Activated T-cell treated with anti-CD3 and anti-CD28 coated beads, Interleukin-2, amount 50 U/mL, for 24 hours (primary cell): ENCODE measurements at regions not wholly inside any gene's neighbourhood (a gene's known extent, or its start where the extent isn't known, plus 50 kb on each side); places are given as distances from the start of the nearest gene placed in this dataset.
A peak's percentile ranks its signal among the peaks of the same experiment; 100 is the strongest.

ENCODE experiments used
- DNase-seq: peaks from one replicate; pipeline ENCODE4 v3.0.0-alpha.2; 2020
- H3K27ac Mint-ChIP-seq: 2 replicates; pipeline ENCODE4 v1.8.0; 2020; ENCODE audit warnings: mild to moderate bottlenecking, mixed read lengths
- H3K27me3 Mint-ChIP-seq: 2 replicates; pipeline ENCODE4 v1.8.0; 2020; ENCODE audit warnings: mixed read lengths
- H3K36me3 Mint-ChIP-seq: 2 replicates; pipeline ENCODE4 v1.8.0; 2020; ENCODE audit warnings: low read depth, mixed read lengths
- H3K4me1 Mint-ChIP-seq: 2 replicates; pipeline ENCODE4 v1.8.0; 2020; ENCODE audit warnings: low read depth, mixed read lengths
- H3K4me3 Mint-ChIP-seq: 2 replicates; pipeline ENCODE4 v1.8.0; 2020; ENCODE audit warnings: mild to moderate bottlenecking, moderate library complexity, mixed read lengths
- H3K9me3 Mint-ChIP-seq: 2 replicates; pipeline ENCODE4 v1.8.0; 2020; ENCODE audit warnings: mixed read lengths

DNA sequence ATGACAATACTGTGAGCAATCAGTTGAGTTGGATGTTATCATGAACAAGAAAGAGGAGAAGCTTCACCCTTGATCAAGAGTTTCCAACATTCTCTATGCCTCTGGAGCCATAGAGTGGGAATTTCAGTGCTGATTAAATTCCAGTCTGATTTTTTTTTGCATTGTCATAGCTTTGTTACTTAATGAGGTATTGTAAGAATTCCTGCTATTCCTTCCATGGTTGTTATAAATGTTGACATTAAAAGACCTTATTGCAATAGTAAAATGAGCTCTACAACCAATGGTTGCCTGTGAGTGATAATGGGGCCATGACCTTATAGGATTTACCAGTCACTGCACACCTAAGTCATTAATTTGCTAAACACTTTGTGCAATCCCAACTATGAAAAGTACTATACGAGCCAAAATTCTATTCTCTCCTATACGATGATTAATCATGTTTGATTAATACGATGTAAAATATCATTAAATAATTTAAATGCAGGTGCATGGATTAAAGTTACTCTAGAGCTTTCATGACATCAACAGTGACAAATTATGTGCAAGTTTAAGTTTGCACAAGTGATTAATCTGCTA is 353.2 kb upstream of the KLF6 start:
- H3K27me3 Mint-ChIP-seq: no peaks in the 10 kb centered on the region
- peaks cover 28% of the 10 kb centered on the region for H3K4me1 Mint-ChIP-seq
- no peak overlapping the region for H3K27ac Mint-ChIP-seq
- no peak overlapping the region for H3K4me3 Mint-ChIP-seq
- peaks cover 35% of the 10 kb centered on the region for H3K9me3 Mint-ChIP-seq
- peaks cover 4% of the 10 kb centered on the region for H3K36me3 Mint-ChIP-seq
- DNase-seq: no peak

GRCh38 chr10:4137299-4137698 is 352.3 kb upstream of the KLF6 start:
- Mint-ChIP-seq H3K27ac (no peak overlapping the region), H3K4me3 (no peak overlapping the region), H3K36me3 (peaks cover 4% of the 10 kb centered on the region)

DNA sequence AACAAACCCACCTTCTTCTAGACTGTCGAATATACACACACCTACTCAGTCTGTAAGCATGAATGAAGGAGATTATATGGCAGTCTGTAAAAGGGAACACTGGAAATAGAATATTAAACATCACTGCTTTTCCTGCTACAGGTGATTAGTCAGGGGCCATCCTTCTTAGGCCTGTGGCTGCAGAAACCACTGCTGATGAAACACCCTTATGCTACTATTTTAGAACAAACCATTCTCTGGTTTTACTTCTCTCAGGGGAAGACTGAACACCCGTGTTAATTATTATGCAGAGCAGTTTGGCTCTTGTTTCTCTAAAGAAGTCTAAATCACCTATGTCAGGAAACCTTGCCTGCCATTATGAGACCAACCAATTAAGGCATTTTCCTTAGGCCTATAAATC is 351.1 kb upstream of the KLF6 start:
- peaks cover 31% of the 10 kb centered on the region for H3K4me1 Mint-ChIP-seq
- DNase-seq: no peak
- H3K36me3 Mint-ChIP-seq: peaks cover 1% of the 10 kb centered on the region
- H3K9me3 Mint-ChIP-seq: peaks cover 25% of the 10 kb centered on the region
- H3K27ac Mint-ChIP-seq: no peak overlapping the region
- H3K4me3 Mint-ChIP-seq: no peak overlapping the region
- no peaks in the 10 kb centered on the region for H3K27me3 Mint-ChIP-seq

More at GRCh38 chr10:4137299-4137698, 352.3 kb upstream of the KLF6 start:
- Mint-ChIP-seq H3K27me3 (no peaks in the 10 kb centered on the region), H3K9me3 (peaks cover 33% of the 10 kb centered on the region), H3K4me1 (peaks cover 31% of the 10 kb centered on the region)
- DNase-seq: no peak

GRCh38 chr10:4132216-4132556 is 347.2 kb upstream of the KLF6 start:
- no peak overlapping the region for H3K27ac Mint-ChIP-seq
- peak; percentile 52 for DNase-seq
- H3K36me3 Mint-ChIP-seq: peaks cover 2% of the 10 kb centered on the region
- no peaks in the 10 kb centered on the region for H3K27me3 Mint-ChIP-seq
- peaks cover 8% of the 10 kb centered on the region for H3K9me3 Mint-ChIP-seq
- H3K4me1 Mint-ChIP-seq: peaks cover 52% of the 10 kb centered on the region
- H3K4me3 Mint-ChIP-seq: no peak overlapping the region

DNA sequence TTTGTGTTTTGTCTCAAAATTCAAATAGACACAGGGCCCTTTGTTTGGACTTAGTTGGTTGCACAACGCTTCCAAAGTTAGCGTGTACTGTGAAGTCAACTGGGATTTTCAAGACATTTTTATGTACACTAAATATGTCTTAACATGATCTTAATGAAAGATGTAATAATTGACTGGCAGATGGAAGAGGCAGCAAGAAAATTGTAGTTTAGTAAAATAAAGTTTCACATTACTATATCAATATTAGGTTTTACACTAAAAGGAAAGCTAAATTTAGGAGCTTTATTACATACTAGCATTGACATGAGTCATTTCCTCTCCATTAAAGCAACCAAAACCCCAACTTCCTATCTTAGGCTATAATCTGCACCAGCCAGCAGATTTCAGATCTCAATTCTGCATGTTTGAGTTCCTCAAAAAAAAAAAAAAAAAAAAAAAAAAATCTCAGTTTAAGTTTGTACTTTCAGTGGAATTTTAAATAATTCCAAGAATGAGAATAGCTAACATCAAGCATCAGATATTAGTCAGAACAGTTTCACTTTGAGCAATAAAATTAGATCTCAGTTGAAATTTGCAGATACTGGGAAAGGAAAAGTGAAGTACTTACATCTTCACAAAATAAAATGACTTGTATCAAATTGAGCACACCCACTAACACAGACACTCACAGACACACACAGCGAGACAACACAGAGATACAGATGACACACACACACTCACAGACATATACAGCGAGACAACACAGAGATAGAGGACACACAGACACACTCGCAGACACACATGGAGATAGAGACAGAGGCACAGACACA is 346.6 kb upstream of the KLF6 start:
- Mint-ChIP-seq H3K27me3 (no peaks in the 10 kb centered on the region), H3K36me3 (peaks cover 3% of the 10 kb centered on the region), H3K9me3 (peaks cover 8% of the 10 kb centered on the region), H3K4me1 (peaks cover 48% of the 10 kb centered on the region), H3K4me3 (no peak overlapping the region), H3K27ac (no peak overlapping the region)
- no peak for DNase-seq

DNA sequence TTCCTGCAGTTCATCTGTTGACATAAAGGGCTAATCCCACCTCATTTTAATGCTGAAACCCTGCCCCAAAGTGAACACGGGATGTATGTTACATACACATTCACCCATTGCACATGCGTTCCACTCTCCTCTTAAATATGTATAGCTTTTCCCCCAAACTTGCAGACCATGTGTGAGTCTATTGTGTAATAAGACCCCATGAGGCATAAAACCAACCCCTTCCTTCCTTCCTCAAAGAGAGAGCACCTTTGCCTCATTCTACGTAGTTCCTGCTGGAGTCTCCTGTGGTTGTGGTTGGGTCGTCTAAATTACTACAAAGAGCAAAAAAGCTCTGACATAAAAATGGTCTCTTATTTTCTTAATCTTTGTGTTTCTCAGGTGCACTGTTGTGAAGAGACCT is 345.7 kb upstream of the KLF6 start:
- peaks cover 17% of the 10 kb centered on the region for H3K9me3 Mint-ChIP-seq

DNA sequence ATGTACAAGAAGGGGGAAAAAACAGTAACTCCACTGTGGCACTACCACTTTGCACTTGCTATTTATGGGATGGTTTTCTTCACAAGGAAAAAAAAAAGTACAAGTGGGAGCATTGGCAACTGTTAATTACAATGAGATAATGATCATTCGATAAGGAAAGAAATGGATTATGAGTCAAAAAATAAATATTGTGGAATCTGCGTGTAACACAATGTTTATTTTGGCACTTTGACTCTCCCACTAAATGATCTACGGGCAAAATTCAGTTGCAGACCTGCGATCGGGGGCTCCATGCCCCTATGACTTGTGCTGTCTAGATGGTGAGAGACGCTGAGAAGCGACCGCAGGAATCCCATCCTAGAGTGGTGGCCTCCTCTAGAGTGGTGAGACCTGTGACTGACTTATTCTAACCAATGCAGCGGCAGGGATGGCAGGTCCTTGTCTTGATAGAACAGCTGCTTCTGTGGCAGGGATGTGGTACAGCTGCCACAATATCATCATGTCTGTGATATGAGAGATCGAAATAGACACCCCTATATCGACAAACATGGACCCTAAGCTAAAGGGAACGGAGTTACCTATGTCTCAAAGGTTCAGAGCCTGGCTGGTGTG is 345.0 kb upstream of the KLF6 start:
- H3K36me3 Mint-ChIP-seq: peaks cover 8% of the 10 kb centered on the region

More for the DNA sequence above, 345.7 kb upstream of the KLF6 start:
- Mint-ChIP-seq H3K4me1 (peaks cover 39% of the 10 kb centered on the region), H3K27me3 (no peaks in the 10 kb centered on the region), H3K27ac (no peak overlapping the region), H3K36me3 (peaks cover 7% of the 10 kb centered on the region), H3K4me3 (no peak overlapping the region)
- no peak for DNase-seq

GRCh38 chr10:4127518-4128315 is 342.7 kb upstream of the KLF6 start:
- no peaks in the 10 kb centered on the region for H3K27me3 Mint-ChIP-seq
- no peak for DNase-seq
- peak overlapping the region; percentile 61 for H3K27ac Mint-ChIP-seq
- H3K4me3 Mint-ChIP-seq: no peak overlapping the region
- H3K36me3 Mint-ChIP-seq: peaks cover 8% of the 10 kb centered on the region
- peaks cover 22% of the 10 kb centered on the region for H3K4me1 Mint-ChIP-seq
- H3K9me3 Mint-ChIP-seq: peaks cover 23% of the 10 kb centered on the region

More for the DNA sequence above, 345.0 kb upstream of the KLF6 start:
- H3K9me3 Mint-ChIP-seq: peaks cover 20% of the 10 kb centered on the region
- no peaks in the 10 kb centered on the region for H3K27me3 Mint-ChIP-seq
- no peak overlapping the region for H3K27ac Mint-ChIP-seq
- H3K4me3 Mint-ChIP-seq: no peak overlapping the region
- H3K4me1 Mint-ChIP-seq: peaks cover 32% of the 10 kb centered on the region
- DNase-seq: no peak

GRCh38 chr10:4125776-4126175 is 340.8 kb upstream of the KLF6 start:
- DNase-seq: no peak
- Mint-ChIP-seq H3K36me3 (peaks cover 8% of the 10 kb centered on the region), H3K4me1 (peaks cover 31% of the 10 kb centered on the region), H3K27ac (no peak overlapping the region), H3K9me3 (peaks cover 23% of the 10 kb centered on the region), H3K4me3 (no peak overlapping the region), H3K27me3 (no peaks in the 10 kb centered on the region)

DNA sequence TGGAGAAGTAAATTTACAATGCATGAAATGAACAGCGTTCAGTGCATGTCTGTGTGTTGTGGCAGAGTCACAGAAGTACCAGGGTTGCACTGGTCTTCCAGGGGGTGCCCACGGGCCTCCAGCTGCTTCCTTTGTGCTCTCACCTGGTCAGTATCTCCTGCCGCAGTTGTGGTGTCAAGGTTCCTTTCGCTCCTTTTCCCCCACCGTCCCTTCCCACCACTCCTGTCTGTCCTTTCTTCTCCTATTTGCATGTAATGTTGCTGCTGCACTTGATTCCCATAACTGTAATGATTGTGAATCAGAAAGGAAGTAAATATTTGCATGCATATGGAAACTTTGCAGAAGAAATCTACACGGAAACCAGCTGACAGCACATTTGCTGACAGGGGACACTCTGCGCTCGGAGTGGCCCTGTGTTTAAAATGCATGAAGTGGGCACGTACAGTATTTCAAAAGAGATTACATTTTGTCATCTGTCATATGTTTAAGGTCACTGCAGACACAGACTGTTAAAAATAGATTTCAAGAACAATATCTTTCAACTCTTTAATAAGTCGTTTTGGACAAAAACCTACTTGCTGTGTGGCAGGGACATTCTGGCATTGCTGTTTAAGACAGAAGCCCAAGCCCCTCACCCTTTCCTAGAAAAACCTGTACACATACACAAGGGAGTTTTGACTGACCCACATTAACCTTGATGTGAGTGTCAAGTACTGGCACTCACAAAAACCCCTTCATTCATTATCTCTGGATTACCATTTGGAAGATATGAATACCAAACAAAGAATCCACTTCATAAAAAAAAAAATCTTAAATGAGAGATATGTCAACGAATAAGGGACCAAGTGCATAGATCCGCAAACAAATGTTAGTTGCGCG is 336.7 kb upstream of the KLF6 start:
- H3K27ac Mint-ChIP-seq: peak overlapping the region; percentile 27
- peaks cover 6% of the 10 kb centered on the region for H3K36me3 Mint-ChIP-seq
- peaks cover 19% of the 10 kb centered on the region for H3K9me3 Mint-ChIP-seq
- peak overlapping the region; percentile 4 for H3K4me3 Mint-ChIP-seq
- H3K27me3 Mint-ChIP-seq: no peaks in the 10 kb centered on the region
- DNase-seq: no peak
- peaks cover 13% of the 10 kb centered on the region for H3K4me1 Mint-ChIP-seq

DNA sequence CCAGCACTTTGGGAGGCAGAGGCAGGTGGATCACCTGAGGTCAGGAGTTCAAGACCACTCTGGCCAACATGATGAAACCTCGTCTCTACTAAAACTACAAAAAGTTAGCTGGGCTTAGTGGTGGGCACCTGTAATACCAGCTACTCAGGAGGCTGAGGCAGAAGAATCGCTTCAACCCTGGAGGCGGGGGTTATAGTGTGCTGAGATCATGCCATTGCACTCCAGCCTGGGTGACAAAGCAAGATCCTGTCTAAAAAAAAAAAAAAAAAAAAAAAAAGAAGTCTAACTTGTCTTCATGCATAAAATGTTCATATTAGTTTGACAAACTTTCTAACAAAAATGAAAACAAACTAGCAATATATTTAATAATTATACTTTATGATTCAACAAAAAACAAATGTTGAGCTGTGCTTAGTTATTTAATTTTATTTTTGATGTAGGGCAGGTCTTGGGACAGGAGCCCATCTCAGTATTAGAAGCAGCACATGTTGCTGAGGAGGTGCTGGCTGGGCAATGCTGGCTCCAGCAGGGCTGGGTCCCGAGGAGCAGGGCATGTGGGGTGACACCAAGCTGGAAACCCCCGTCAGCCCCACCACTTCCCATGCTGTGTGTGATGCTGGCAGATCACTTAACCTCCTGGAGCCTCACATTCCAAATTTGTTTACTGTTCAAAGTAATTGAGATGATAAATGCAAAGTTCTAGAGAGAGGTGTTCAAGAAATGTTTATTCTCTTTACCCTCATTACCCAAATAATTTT is 335.3 kb upstream of the KLF6 start:
- H3K27ac Mint-ChIP-seq: peak overlapping the region; percentile 5
- H3K36me3 Mint-ChIP-seq: peaks cover 2% of the 10 kb centered on the region
- no peak for DNase-seq
- no peak overlapping the region for H3K4me3 Mint-ChIP-seq
- peaks cover 13% of the 10 kb centered on the region for H3K4me1 Mint-ChIP-seq
- H3K9me3 Mint-ChIP-seq: peaks cover 9% of the 10 kb centered on the region
- H3K27me3 Mint-ChIP-seq: no peaks in the 10 kb centered on the region

- no peaks in the 10 kb centered on the region for H3K27me3 Mint-ChIP-seq
- H3K4me1 Mint-ChIP-seq: peaks cover 13% of the 10 kb centered on the region
- H3K27ac Mint-ChIP-seq: no peak overlapping the region
- DNase-seq: no peak
- no peak overlapping the region for H3K4me3 Mint-ChIP-seq
- no peaks in the 10 kb centered on the region for H3K36me3 Mint-ChIP-seq
- peaks cover 6% of the 10 kb centered on the region for H3K9me3 Mint-ChIP-seq
These were observed 334.1 kb upstream of the KLF6 start for GRCh38 chr10:4119107-4119506.

DNA sequence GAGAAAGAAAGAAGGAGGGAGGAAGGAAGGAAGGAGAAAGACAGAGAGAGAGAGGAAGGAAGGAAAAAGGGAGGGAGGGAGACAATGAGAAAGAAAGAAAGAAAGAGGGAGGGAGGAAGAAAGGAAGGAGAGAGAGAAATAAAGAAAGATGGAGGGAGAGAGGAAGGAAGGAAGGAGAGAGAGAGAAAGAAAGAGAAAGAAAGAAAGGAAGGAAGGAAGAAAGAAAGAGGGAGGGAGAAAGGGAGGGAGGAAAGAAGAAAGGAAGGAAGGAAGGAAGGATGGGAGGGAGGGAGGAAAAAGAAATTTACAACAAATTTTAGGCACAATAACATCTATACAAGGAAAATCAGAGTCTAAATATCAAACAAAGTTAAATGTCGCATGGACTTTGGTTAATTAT is 332.6 kb upstream of the KLF6 start:
- Mint-ChIP-seq H3K4me1 (peaks cover 13% of the 10 kb centered on the region), H3K27me3 (no peaks in the 10 kb centered on the region), H3K27ac (no peak overlapping the region), H3K9me3 (peaks cover 6% of the 10 kb centered on the region), H3K36me3 (no peaks in the 10 kb centered on the region), H3K4me3 (no peak overlapping the region)
- no peak for DNase-seq
